ENCODE measurements at regions not wholly inside any gene's neighbourhood (a gene's known extent, or its start where the extent isn't known, plus 50 kb on each side); places are given as distances from the start of the nearest gene placed in this dataset.

DNA sequence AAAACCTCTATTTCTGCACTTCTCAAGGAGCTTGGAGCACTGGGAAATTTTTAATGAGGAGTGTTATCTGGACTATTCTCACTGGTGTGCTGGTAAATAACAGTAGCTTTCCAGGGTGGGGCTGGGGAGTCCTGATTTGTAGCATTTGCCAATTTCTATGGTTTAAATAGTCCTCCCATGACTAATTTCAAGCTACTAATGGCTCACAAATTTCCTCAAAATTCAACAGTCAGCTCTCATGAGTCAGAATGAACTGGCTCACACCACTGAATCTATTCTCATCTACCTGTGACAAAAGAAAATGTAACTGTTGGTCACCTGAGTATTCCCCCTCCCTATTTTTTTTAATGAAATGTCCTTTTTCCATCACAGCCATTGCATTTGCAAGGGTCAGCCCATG, 449.6 kb downstream of the KIF16B start:
- no peak for FAIRE-seq
- DNase-seq (ENCODE audit: low spot score): no peak

DNA sequence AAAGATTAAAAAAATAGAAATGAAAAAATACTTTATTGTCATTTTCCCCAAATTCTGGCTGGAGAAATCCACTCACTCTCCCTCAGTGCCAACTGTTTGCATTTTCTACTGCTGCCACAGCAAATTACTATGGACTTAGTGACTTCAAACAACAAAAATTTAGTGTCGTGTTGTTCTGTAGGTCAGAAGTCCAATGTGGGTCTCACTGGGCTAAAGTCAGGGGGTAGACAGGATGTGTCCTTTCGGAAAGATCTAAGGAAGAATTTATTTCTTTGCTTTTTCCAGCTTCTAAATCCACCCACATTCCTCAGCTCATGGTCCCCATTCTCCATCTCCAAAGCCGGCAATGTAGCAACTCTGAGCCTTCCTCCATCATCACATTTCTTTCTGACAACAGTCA, 453.3 kb downstream of the KIF16B start:
- no peak for FAIRE-seq
- DNase-seq (ENCODE audit: low spot score): no peak

DNA sequence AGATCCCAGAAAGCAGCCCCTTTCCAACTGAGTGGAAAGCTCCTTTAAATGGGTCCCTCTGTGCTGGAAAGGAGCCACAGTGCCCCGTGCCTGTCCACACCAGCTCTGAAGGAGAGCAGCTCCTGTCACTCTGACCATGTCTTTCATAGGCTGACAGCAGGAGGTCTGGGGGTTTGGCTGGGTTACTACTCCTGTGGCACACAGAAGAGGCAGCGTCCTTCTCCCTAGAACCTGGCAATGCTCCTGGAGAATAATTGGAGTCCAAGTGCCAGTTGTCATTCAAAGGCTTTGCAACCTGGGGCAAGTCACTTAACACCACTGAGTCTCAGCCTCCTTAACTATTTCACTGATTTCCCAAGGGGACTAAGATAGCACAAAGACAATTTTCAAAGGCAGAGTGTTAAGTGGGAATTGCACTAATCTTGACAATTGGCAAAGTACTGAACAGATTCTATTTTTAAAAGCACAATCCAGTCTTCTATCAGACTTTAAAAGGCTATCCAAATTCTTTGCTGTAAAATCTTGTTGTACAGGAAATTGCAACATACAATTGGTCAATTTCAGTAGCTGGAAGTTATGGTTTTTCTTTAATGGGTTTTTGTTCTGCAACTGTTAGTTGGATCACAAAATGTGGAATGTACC, 457.2 kb downstream of the KIF16B start:
- DNase-seq (ENCODE audit: low spot score): no peak
- FAIRE-seq: no peak

GRCh38 chr20:16113736-16114135, 459.5 kb downstream of the KIF16B start:
- peak; percentile 48 for FAIRE-seq
- no peak for DNase-seq (ENCODE audit: low spot score)

DNA sequence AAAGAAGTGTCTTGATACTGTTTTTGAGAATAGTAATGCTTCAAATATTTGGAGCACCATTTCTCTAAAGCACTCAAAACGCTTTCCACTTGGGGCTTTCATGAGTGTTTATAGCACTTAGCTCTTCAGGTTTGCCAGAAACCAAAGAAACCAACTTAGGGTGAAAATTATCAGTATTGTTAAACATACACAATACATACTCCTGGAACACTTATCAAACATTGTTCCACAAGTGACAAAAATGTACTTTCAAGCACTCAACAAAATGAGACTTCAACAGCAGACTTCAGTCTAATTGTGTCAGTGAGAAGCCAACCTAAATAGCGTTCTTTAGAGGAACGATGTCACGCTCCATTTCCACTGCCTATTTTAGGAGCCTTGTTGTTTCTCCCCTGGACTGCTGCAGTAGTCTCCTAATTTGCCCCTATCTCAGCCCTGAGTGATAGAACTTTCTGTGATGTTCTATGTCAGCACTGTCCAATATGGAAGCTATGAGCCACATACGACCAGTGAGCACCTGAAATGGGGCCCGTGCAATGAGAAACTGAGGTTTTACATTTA, 461.3 kb downstream of the KIF16B start:
- no peak for DNase-seq (ENCODE audit: low spot score)

GRCh38 chr20:16111172-16111832, 461.9 kb downstream of the KIF16B start:
- FAIRE-seq (no peak), DNase-seq (ENCODE audit: low spot score) (no peak)

More for the DNA sequence above, 461.3 kb downstream of the KIF16B start:
- no peak for FAIRE-seq

- no peak for DNase-seq (ENCODE audit: low spot score)
- no peak for FAIRE-seq
These were observed 465.9 kb downstream of the KIF16B start for GRCh38 chr20:16107172-16107870.

DNA sequence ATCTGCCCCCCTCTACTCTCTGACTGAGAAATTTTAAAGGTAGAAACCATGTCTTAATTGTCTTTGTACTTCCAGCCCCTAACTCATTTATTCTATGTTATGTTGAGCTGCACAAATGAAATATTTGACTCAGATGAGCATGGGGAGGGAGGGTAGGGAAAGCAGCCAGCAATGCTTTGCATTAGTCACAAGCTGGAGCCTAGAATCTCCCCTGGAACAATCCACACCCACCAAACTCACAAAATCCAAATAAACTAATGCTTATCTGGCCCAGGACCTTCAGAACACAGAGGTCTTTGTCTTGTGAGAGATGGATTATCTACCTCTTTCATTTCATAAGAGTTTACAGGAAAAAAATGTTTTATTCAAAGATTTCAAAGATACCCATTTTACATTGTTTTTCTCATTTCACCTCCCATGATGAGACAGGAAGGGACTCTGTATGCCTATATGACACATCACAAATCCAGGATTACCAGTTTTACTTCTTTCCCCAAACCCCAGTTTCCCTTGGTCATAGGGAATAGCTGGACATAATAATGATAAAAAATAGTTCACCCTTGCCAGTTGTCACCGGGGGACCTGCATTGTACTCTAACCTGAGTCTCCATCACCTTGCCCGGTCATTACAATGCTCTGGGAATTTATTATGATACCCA, 466.9 kb downstream of the KIF16B start:
- FAIRE-seq (no peak), DNase-seq (ENCODE audit: low spot score) (no peak)

DNA sequence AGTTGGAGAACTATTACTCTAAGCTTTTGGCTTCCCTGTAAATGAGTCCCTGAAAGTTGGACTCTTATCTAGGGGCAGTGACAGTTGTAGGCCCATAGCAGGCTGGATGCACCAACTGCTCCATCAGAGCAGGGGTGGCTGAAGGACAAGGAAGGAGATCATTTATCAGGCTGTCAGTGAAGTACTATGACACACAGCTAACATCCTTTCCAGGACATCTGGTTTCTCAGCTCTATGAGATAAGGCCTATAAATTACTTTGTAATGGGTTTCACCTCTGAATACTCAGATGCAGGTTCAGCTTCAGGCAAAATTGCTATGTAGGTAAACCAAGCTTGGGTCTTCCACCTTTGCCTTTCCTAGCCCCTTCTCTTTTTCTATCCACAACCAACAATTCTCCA, 468.5 kb downstream of the KIF16B start:
- FAIRE-seq (no peak), DNase-seq (ENCODE audit: low spot score) (no peak)

Data from urothelium cell line (cell line).